ENCODE measurements at regions not wholly inside any gene's neighbourhood (a gene's known extent, or its start where the extent isn't known, plus 50 kb on each side); places are given as distances from the start of the nearest gene placed in this dataset.

- DNase-seq: peak; percentile 90
Observed at GRCh38 chr2:48145845-48146452, 168.5 kb upstream of the FOXN2 start.

GRCh38 chr2:48146552-48146951, 167.9 kb upstream of the FOXN2 start:
- peak; percentile 70 for DNase-seq

- no peak for DNase-seq
Observed at GRCh38 chr2:48147719-48148118, 166.8 kb upstream of the FOXN2 start.

- DNase-seq: no peak
Observed at GRCh38 chr2:48148841-48149430, 165.5 kb upstream of the FOXN2 start.

GRCh38 chr2:48157150-48157549, 157.3 kb upstream of the FOXN2 start:
- no peak for DNase-seq

- DNase-seq: no peak
Observed at GRCh38 chr2:48161628-48162027, 152.9 kb upstream of the FOXN2 start.

GRCh38 chr2:48162742-48163141, 151.7 kb upstream of the FOXN2 start:
- DNase-seq: peak; percentile 24

- DNase-seq: peak; percentile 79
Observed at GRCh38 chr2:48165070-48165753, 149.3 kb upstream of the FOXN2 start.

GRCh38 chr2:48169141-48169592, 145.3 kb upstream of the FOXN2 start:
- DNase-seq: peak; percentile 76

GRCh38 chr2:48170281-48170680, 144.2 kb upstream of the FOXN2 start:
- peak; percentile 61 for DNase-seq

GRCh38 chr2:48173141-48173540, 141.3 kb upstream of the FOXN2 start:
- DNase-seq: no peak

- peak; percentile 82 for DNase-seq
Observed at GRCh38 chr2:48174503-48174902, 140.0 kb upstream of the FOXN2 start.

GRCh38 chr2:48175254-48175653, 139.2 kb upstream of the FOXN2 start:
- peak; percentile 33 for DNase-seq

- DNase-seq: no peak
Observed at GRCh38 chr2:48175656-48176055, 138.8 kb upstream of the FOXN2 start.

GRCh38 chr2:48176876-48177275, 137.6 kb upstream of the FOXN2 start:
- DNase-seq: no peak

GRCh38 chr2:48178611-48179010, 135.9 kb upstream of the FOXN2 start:
- DNase-seq: no peak

- no peak for DNase-seq
Observed at GRCh38 chr2:48180557-48180956, 133.9 kb upstream of the FOXN2 start.

GRCh38 chr2:48183276-48183675, 131.2 kb upstream of the FOXN2 start:
- no peak for DNase-seq

- no peak for DNase-seq
Observed at GRCh38 chr2:48183991-48184390, 130.5 kb upstream of the FOXN2 start.

- no peak for DNase-seq
Observed at GRCh38 chr2:48187503-48187902, 127.0 kb upstream of the FOXN2 start.

- peak; percentile 90 for DNase-seq
Observed at GRCh38 chr2:48189552-48190228, 124.8 kb upstream of the FOXN2 start.

- peak; percentile 68 for DNase-seq
Observed at GRCh38 chr2:48190230-48190629, 124.3 kb upstream of the FOXN2 start.

GRCh38 chr2:48194641-48195040, 119.8 kb upstream of the FOXN2 start:
- DNase-seq: no peak

GRCh38 chr2:48195169-48195568, 119.3 kb upstream of the FOXN2 start:
- DNase-seq: no peak

Data from inflammatory macrophage treated with lipopolysaccharide for 4 hours (primary cell).